DND-41 (cell line): ENCODE measurements at regions not wholly inside any gene's neighbourhood (a gene's known extent, or its start where the extent isn't known, plus 50 kb on each side); places are given as distances from the start of the nearest gene placed in this dataset.

ENCODE experiments used
- CTCF ChIP-seq: IDR thresholded peaks from 2 replicates; pipeline ENCODE4 v1.5.1; 2012; ENCODE audit warnings: borderline replicate concordance, low read length, moderate library complexity, mild to moderate bottlenecking; ENCODE audit not compliant: poor library complexity, severe bottlenecking; ENCODE audit errors: extremely low read depth
- EZH2 ChIP-seq: IDR thresholded peaks from 3 replicates; pipeline ENCODE4 v1.6.1; 2012; ENCODE audit warnings: borderline replicate concordance, low read depth, mild to moderate bottlenecking, moderate library complexity, low read length, inconsistent platforms; ENCODE audit not compliant: severe bottlenecking

- TF ChIP-seq CTCF (no peak), EZH2 (no peak)
These were observed 390.1 kb downstream of the IL20RB start for GRCh38 chr3:137347817-137348368.
